MM.1S (cell line): ENCODE measurements at regions not wholly inside any gene's neighbourhood (a gene's known extent, or its start where the extent isn't known, plus 50 kb on each side); places are given as distances from the start of the nearest gene placed in this dataset.

Experiments used
- EZH2 ChIP-seq: fragments of 300-600 bp; sonication (generic); optimal IDR thresholded peaks from 2 replicates; pipeline ENCODE3; 2017; ENCODE audit warnings: low read depth, mild to moderate bottlenecking, antibody characterized with exemption, low read length, mixed read lengths
- TF ChIP-seq, protein P1 (sequence below): fragments of 300-600 bp; sonication (generic); IDR thresholded peaks from 2 replicates; pipeline ENCODE4 v1.5.1; 2016; ENCODE audit warnings: antibody characterized with exemption, low read length, mixed read lengths

DNA sequence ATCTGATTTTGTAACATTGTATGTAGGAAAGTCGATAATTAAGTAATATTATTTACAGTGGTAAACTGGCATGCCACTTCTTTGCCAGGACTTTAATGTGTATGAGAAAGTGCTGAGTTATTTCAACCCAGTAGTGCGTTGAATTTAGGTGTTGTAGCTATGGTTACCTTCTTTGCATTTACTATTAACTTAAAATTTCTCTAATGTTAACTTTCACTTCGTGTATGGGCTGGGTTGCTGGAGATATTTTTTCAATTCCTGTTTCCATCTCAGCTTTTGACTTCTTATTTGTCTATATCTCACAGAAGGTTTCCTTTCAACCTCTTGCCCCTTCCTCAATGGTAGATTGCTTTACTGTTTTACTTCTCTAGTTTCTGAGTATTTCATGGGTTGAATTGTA lies 1345.6 kb downstream of the FSCB start:
- TF ChIP-seq, protein P1, sequence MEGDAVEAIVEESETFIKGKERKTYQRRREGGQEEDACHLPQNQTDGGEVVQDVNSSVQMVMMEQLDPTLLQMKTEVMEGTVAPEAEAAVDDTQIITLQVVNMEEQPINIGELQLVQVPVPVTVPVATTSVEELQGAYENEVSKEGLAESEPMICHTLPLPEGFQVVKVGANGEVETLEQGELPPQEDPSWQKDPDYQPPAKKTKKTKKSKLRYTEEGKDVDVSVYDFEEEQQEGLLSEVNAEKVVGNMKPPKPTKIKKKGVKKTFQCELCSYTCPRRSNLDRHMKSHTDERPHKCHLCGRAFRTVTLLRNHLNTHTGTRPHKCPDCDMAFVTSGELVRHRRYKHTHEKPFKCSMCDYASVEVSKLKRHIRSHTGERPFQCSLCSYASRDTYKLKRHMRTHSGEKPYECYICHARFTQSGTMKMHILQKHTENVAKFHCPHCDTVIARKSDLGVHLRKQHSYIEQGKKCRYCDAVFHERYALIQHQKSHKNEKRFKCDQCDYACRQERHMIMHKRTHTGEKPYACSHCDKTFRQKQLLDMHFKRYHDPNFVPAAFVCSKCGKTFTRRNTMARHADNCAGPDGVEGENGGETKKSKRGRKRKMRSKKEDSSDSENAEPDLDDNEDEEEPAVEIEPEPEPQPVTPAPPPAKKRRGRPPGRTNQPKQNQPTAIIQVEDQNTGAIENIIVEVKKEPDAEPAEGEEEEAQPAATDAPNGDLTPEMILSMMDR, result no peak
- no peak for TF ChIP-seq EZH2
